ENCODE measurements at regions not wholly inside any gene's neighbourhood (a gene's known extent, or its start where the extent isn't known, plus 50 kb on each side); places are given as distances from the start of the nearest gene placed in this dataset.
A peak's percentile ranks its signal among the peaks of the same experiment; 100 is the strongest.
"Not testable (repeated sequence)": the region's sequence is repeated elsewhere in the genome, so short reads cannot be mapped to it uniquely, and the experiment has no call there.

DNA sequence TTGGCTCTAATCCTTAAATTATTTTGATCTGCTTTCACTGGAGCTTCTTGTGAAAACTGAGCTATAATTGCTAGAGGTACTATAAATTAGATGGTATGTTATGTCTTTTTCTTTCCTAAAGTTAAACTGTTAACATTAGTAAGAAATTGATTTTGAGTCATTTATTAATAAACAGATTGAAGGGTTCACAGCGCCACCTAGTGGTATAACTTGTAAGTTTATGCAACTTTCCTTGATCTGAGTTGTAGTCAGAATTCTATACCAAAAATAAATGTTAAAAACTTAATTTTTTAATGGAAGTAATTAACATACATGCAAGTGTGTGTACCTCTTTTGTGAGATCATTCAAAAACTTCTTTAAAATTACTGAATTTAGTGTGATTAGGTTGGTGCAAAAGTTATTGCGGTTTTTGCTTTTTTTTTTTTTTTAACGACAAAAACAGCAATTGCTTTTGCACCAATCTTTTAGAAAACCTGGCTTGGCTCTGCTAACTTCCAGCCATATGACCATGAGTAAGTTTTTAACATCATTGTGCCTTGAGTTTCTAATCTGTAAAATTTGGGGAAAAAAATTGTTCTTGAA lies 151.5 kb downstream of the CENPC start:
- H3K4me3 ChIP-seq (replicated peaks; ENCODE audit: insufficient read depth, low read length), result no peak overlapping the region
- H3K27ac ChIP-seq (replicated peaks), result no peak overlapping the region
- TF ChIP-seq POLR2AphosphoS5 (IDR thresholded peaks at IDR 0.05; ENCODE audit: low read depth) (no peak), CTCF (IDR thresholded peaks at IDR 0.05; ENCODE audit: insufficient read depth, low read length) (peak; percentile 24)
- no peak for DNase-seq (ENCODE audit: low read depth in 1 of 2, low spot score in 1 of 2)
- H3K27me3 ChIP-seq (ENCODE audit: insufficient read depth, poor library complexity, severe bottlenecking), result peaks cover 4% of the 10 kb centered on the region

- Histone ChIP-seq H3K27ac (replicated peaks) (no peak overlapping the region), H3K4me3 (replicated peaks; ENCODE audit: insufficient read depth, low read length) (no peak overlapping the region), H3K27me3 (ENCODE audit: insufficient read depth, poor library complexity, severe bottlenecking) (peaks cover 4% of the 10 kb centered on the region)
- DNase-seq (ENCODE audit: low read depth in 1 of 2, low spot score in 1 of 2), result no peak
- TF ChIP-seq SPI1 (IDR thresholded peaks at IDR 0.05; ENCODE audit: borderline replicate concordance, low read depth), result no peak
- TF ChIP-seq, protein P1, sequence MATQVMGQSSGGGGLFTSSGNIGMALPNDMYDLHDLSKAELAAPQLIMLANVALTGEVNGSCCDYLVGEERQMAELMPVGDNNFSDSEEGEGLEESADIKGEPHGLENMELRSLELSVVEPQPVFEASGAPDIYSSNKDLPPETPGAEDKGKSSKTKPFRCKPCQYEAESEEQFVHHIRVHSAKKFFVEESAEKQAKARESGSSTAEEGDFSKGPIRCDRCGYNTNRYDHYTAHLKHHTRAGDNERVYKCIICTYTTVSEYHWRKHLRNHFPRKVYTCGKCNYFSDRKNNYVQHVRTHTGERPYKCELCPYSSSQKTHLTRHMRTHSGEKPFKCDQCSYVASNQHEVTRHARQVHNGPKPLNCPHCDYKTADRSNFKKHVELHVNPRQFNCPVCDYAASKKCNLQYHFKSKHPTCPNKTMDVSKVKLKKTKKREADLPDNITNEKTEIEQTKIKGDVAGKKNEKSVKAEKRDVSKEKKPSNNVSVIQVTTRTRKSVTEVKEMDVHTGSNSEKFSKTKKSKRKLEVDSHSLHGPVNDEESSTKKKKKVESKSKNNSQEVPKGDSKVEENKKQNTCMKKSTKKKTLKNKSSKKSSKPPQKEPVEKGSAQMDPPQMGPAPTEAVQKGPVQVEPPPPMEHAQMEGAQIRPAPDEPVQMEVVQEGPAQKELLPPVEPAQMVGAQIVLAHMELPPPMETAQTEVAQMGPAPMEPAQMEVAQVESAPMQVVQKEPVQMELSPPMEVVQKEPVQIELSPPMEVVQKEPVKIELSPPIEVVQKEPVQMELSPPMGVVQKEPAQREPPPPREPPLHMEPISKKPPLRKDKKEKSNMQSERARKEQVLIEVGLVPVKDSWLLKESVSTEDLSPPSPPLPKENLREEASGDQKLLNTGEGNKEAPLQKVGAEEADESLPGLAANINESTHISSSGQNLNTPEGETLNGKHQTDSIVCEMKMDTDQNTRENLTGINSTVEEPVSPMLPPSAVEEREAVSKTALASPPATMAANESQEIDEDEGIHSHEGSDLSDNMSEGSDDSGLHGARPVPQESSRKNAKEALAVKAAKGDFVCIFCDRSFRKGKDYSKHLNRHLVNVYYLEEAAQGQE (IDR thresholded peaks at IDR 0.05; ENCODE audit: insufficient replicate concordance, low read depth), result no peak
- TF ChIP-seq POLR2AphosphoS5 (IDR thresholded peaks at IDR 0.05; ENCODE audit: low read depth), result no peak
- no peak for TF ChIP-seq CTCF (IDR thresholded peaks at IDR 0.05; ENCODE audit: insufficient read depth, low read length)
- no peak for TF ChIP-seq GABPA (IDR thresholded peaks at IDR 0.05; ENCODE audit: low read depth)
These were observed 152.3 kb downstream of the CENPC start for GRCh38 chr4:67393007-67393406.

DNA sequence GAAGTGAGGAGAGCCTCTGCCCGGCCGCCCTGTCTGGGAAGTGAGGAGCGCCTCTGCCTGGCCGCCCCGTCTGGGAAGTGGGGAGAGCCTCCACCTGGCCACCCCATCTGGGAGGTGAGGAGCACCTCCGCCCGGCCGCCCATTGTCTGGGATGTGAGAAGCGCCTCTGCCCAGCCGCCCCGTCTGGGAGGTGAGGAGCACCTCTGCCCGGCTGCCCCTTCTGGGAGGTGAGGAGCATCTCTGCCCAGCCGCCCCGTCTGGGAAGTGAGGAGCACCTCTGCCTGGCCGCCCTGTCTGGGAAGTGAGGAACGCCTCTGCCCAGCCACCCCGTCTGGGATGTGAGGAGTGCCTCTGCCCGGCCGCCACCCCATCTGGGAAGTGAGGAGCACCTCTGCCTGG lies 163.9 kb downstream of the CENPC start:
- not testable (repeated sequence) for H3K4me3 ChIP-seq (replicated peaks; ENCODE audit: insufficient read depth, low read length); H3K27ac ChIP-seq (replicated peaks); H3K27me3 ChIP-seq (ENCODE audit: insufficient read depth, poor library complexity, severe bottlenecking); DNase-seq (ENCODE audit: low read depth in 1 of 2, low spot score in 1 of 2)

- not testable (repeated sequence) for H3K4me3 ChIP-seq (replicated peaks; ENCODE audit: insufficient read depth, low read length); H3K27me3 ChIP-seq (ENCODE audit: insufficient read depth, poor library complexity, severe bottlenecking); DNase-seq (ENCODE audit: low read depth in 1 of 2, low spot score in 1 of 2); H3K27ac ChIP-seq (replicated peaks)
These were observed 164.4 kb downstream of the CENPC start for GRCh38 chr4:67380702-67381405.

DNA sequence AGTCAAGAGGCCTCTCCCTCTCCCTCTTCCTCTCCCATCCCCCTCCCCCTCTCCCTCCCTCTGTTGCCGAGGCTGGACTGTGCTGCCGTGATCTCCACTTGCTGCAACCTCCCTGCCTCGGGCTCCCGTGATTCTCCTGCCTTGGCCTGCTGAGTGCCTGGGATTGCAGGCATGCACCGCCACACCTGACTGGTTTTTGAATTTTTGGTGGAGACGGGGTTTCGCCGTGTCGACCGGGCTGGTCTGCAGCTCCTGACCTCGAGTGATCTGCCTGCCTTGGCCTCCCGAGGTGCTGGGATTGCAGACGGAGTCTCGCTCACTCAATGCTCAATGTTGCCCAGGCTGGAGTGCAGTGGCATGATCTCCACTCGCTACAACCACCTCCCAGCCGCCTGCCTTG lies 165.1 kb downstream of the CENPC start:
- TF ChIP-seq, protein P1 (IDR thresholded peaks at IDR 0.05; ENCODE audit: insufficient replicate concordance, low read depth), result no peak
- TF ChIP-seq GABPA (IDR thresholded peaks at IDR 0.05; ENCODE audit: low read depth) (no peak), CTCF (IDR thresholded peaks at IDR 0.05; ENCODE audit: insufficient read depth, low read length) (no peak), POLR2AphosphoS5 (IDR thresholded peaks at IDR 0.05; ENCODE audit: low read depth) (no peak), SPI1 (IDR thresholded peaks at IDR 0.05; ENCODE audit: borderline replicate concordance, low read depth) (no peak)
- Histone ChIP-seq H3K27ac (replicated peaks) (no peak overlapping the region), H3K4me3 (replicated peaks; ENCODE audit: insufficient read depth, low read length) (no peak overlapping the region), H3K27me3 (ENCODE audit: insufficient read depth, poor library complexity, severe bottlenecking) (no peaks in the 10 kb centered on the region)
- no peak for DNase-seq (ENCODE audit: low read depth in 1 of 2, low spot score in 1 of 2)

Data from HL-60 (cell line).